GM23338 (cell line): ENCODE measurements at regions not wholly inside any gene's neighbourhood (a gene's known extent, or its start where the extent isn't known, plus 50 kb on each side); places are given as distances from the start of the nearest gene placed in this dataset.

Source experiments
- ATAC-seq: fragments of 200-7000 bp; cut with Tn5 transposase; 3 replicates; pipeline ENCODE4 v1.9.1; 2020
- DNase-seq: peaks from one replicate; pipeline ENCODE4 v3.0.0-alpha.2; 2015; ENCODE audit warnings: low spot score
- H2AFZ ChIP-seq: fragments of 200-600 bp; sonication (generic); 2 replicates; pipeline ENCODE4 v1.8.0; 2016; ENCODE audit warnings: antibody characterized with exemption, mild to moderate bottlenecking, moderate library complexity
- H3F3A ChIP-seq: fragments of 200-600 bp; sonication (generic); replicated peaks from 2 replicates; pipeline ENCODE4 v1.8.0; 2017; ENCODE audit warnings: antibody characterized with exemption, mixed run types, low read depth
- H3K27ac ChIP-seq: fragments of 200-600 bp; sonication (generic); 2 replicates; pipeline ENCODE4 v1.6.1; 2016; ENCODE audit warnings: low read depth
- H3K27me3 ChIP-seq: fragments of 200-600 bp; sonication (generic); 2 replicates; pipeline ENCODE4 v1.8.0; 2016; ENCODE audit warnings: mild to moderate bottlenecking, mixed run types, moderate library complexity; ENCODE audit not compliant: insufficient read depth
- H3K36me3 ChIP-seq: fragments of 200-600 bp; sonication (generic); 2 replicates; pipeline ENCODE4 v1.8.0; 2016; ENCODE audit warnings: mild to moderate bottlenecking; ENCODE audit not compliant: insufficient read depth
- H3K4me1 ChIP-seq: fragments of 200-600 bp; sonication (generic); 2 replicates; pipeline ENCODE4 v1.8.0; 2016; ENCODE audit warnings: mild to moderate bottlenecking, moderate library complexity; ENCODE audit not compliant: insufficient read depth
- H3K4me2 ChIP-seq: fragments of 200-600 bp; sonication (generic); 2 replicates; pipeline ENCODE4 v1.7.1; 2017; ENCODE audit warnings: mixed run types
- H3K4me3 ChIP-seq: fragments of 200-600 bp; sonication (generic); 2 replicates; pipeline ENCODE4 v1.6.1; 2016; ENCODE audit warnings: mixed run types
- H3K79me2 ChIP-seq: fragments of 200-600 bp; sonication (generic); replicated peaks from 2 replicates; pipeline ENCODE4 v1.8.0; 2017; ENCODE audit warnings: mild to moderate bottlenecking; ENCODE audit not compliant: insufficient read depth
- H3K9me2 ChIP-seq: fragments of 200-600 bp; sonication (generic); 2 replicates; pipeline ENCODE4 v1.8.0; 2017; ENCODE audit not compliant: insufficient read depth
- H4K20me1 ChIP-seq: fragments of 200-600 bp; sonication (generic); replicated peaks from 2 replicates; pipeline ENCODE4 v1.8.0; 2017; ENCODE audit warnings: mild to moderate bottlenecking; ENCODE audit not compliant: insufficient read depth
- H3K27ac Mint-ChIP-seq: 2 replicates; pipeline ENCODE4 v1.8.0; 2020; ENCODE audit warnings: inconsistent platforms, mild to moderate bottlenecking, moderate library complexity, mixed read lengths
- H3K27me3 Mint-ChIP-seq: 3 replicates; pipeline ENCODE4 v1.8.0; 2022; ENCODE audit warnings: low read depth, mild to moderate bottlenecking, moderate library complexity, mixed read lengths, inconsistent platforms; ENCODE audit not compliant: insufficient read depth, poor library complexity
- H3K36me3 Mint-ChIP-seq: 3 replicates; pipeline ENCODE4 v1.8.0; 2021; ENCODE audit warnings: low read depth, mild to moderate bottlenecking, inconsistent platforms, moderate library complexity, mixed read lengths
- H3K4me1 Mint-ChIP-seq: 3 replicates; pipeline ENCODE4 v1.8.0; 2020; ENCODE audit warnings: mild to moderate bottlenecking, inconsistent platforms, mixed read lengths
- H3K4me3 Mint-ChIP-seq: 3 replicates; pipeline ENCODE4 v1.8.0; 2021; ENCODE audit warnings: moderate library complexity, mild to moderate bottlenecking, inconsistent platforms, mixed read lengths
- H3K9me3 Mint-ChIP-seq: 3 replicates; pipeline ENCODE4 v1.8.0; 2020; ENCODE audit warnings: moderate library complexity, mild to moderate bottlenecking, inconsistent platforms, mixed read lengths
- CREB1 ChIP-seq: fragments of 250-450 bp; sonication (Bioruptor Pico); IDR thresholded peaks from 2 replicates; pipeline ENCODE4 v1.5.0; 2020; ENCODE audit warnings: low read depth, mild to moderate bottlenecking, moderate library complexity
- CTCF ChIP-seq, 2 experiments: fragments of 200-600 bp in 1 of 2; sonication (generic) in 1 of 2; conservative IDR thresholded peaks; 2 replicates each; pipeline versions ENCODE4 v1.5.1 to v1.6.1; 2016 to 2017; ENCODE audit warnings: antibody characterized with exemption in 2 of 2, low read depth in 2 of 2, mild to moderate bottlenecking in 2 of 2, moderate library complexity in 1 of 2
- EZH2 ChIP-seq: fragments of 200-600 bp; sonication (generic); IDR thresholded peaks from one replicate; pipeline ENCODE4 v1.8.0; 2017; ENCODE audit warnings: antibody characterized with exemption, mild to moderate bottlenecking, low read depth; ENCODE audit not compliant: unreplicated experiment
- EZH2phosphoT487 ChIP-seq: fragments of 200-600 bp; sonication (generic); IDR thresholded peaks from one replicate; pipeline ENCODE4 v1.8.1; 2018; ENCODE audit warnings: antibody characterized with exemption; ENCODE audit not compliant: unreplicated experiment
- JUNB ChIP-seq: IDR thresholded peaks from one replicate; pipeline ENCODE4 v1.6.1; 2016; ENCODE audit warnings: antibody characterized with exemption; ENCODE audit not compliant: unreplicated experiment
- STAT1 ChIP-seq: IDR thresholded peaks from one replicate; pipeline ENCODE4 v1.6.1; 2016; ENCODE audit warnings: antibody characterized with exemption; ENCODE audit not compliant: unreplicated experiment
- ZNF114 ChIP-seq: fragments of 250-450 bp; sonication (Bioruptor Pico); IDR thresholded peaks from 2 replicates; pipeline ENCODE4 v1.5.0; 2020; ENCODE audit warnings: mild to moderate bottlenecking, moderate library complexity
- ZNF331 ChIP-seq: fragments of 250-450 bp; sonication (Bioruptor Pico); IDR thresholded peaks from 2 replicates; pipeline ENCODE4 v1.5.0; 2020; ENCODE audit warnings: low read depth, mild to moderate bottlenecking, moderate library complexity
- TF ChIP-seq, protein P1 (sequence below): IDR thresholded peaks from 2 replicates; pipeline ENCODE4 v1.6.1; 2016; ENCODE audit warnings: antibody characterized with exemption
- TF ChIP-seq, protein P2 (sequence below): IDR thresholded peaks from one replicate; pipeline ENCODE4 v1.6.1; 2018; ENCODE audit warnings: antibody characterized with exemption; ENCODE audit not compliant: unreplicated experiment

- TF ChIP-seq CTCF (conservative IDR thresholded peaks at IDR 0.05; ENCODE audit: low read depth in 2 of 2) (no peak), EZH2phosphoT487 (no peak), JUNB (no peak), ZNF331 (CRISPR knock-in tag) (no peak), EZH2 (no peak), CREB1 (no peak), ZNF114 (CRISPR knock-in tag) (no peak)
These were observed 313.4 kb upstream of the MOCS1 start (continued) for GRCh38 chr6:40247516-40248115.

- Histone ChIP-seq H3K4me3 (no peak overlapping the region), H3K36me3 (no peaks in the 10 kb centered on the region), H3K4me1 (no peaks in the 10 kb centered on the region), H3K79me2 (no peaks in the 10 kb centered on the region), H3K27ac (no peak overlapping the region), H3F3A (no peaks in the 10 kb centered on the region), H2AFZ (no peak overlapping the region), H3K27me3 (no peaks in the 10 kb centered on the region), H3K4me2 (no peak overlapping the region), H3K9me2 (no peaks in the 10 kb centered on the region), H4K20me1 (no peaks in the 10 kb centered on the region)
- TF ChIP-seq CREB1 (no peak), ZNF114 (CRISPR knock-in tag) (no peak)
- TF ChIP-seq, protein P1, sequence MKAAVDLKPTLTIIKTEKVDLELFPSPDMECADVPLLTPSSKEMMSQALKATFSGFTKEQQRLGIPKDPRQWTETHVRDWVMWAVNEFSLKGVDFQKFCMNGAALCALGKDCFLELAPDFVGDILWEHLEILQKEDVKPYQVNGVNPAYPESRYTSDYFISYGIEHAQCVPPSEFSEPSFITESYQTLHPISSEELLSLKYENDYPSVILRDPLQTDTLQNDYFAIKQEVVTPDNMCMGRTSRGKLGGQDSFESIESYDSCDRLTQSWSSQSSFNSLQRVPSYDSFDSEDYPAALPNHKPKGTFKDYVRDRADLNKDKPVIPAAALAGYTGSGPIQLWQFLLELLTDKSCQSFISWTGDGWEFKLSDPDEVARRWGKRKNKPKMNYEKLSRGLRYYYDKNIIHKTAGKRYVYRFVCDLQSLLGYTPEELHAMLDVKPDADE: no peak
- DNase-seq: no peak
- peaks cover 2% of the 10 kb centered on the region for H3K27me3 Mint-ChIP-seq
- no peak overlapping the region for H3K4me3 Mint-ChIP-seq
- no peaks in the 10 kb centered on the region for H3K36me3 Mint-ChIP-seq
- no peak for ATAC-seq
- H3K27ac Mint-ChIP-seq: no peak overlapping the region
- H3K9me3 Mint-ChIP-seq: peaks cover 11% of the 10 kb centered on the region; the same call in 2 of the 3 replicates
- H3K4me1 Mint-ChIP-seq: no peaks in the 10 kb centered on the region; the same call in 2 of the 3 replicates
These were observed 310.4 kb upstream of the MOCS1 start for GRCh38 chr6:40244699-40245098.

DNA sequence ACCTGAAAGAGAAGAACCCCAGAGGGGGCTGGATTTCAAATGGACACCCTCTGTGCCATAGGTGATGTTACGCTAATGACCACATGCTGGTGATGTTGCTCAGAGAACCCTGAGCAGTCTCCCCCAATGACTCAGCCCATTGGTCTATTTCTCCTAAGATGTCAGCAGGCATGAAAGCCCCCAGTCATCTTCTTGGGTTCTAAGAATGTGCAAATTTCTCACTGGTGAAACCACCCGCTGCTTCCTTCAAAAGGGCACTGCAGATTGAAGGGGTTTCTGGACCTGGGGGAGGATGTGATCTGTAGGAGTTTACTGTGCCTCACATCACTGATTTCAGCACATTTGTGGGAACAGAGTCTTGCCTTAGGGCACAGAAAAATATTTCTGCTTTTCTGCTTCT lies 298.4 kb upstream of the MOCS1 start:
- H3K27ac ChIP-seq: no peak overlapping the region
- H3K27me3 Mint-ChIP-seq: peaks cover 6% of the 10 kb centered on the region
- H3K27ac Mint-ChIP-seq: no peak overlapping the region
- ATAC-seq (peak; percentile 69), DNase-seq (no peak)
- H3K4me1 Mint-ChIP-seq: peaks cover 10% of the 10 kb centered on the region
- no peaks in the 10 kb centered on the region for H3K79me2 ChIP-seq
- H4K20me1 ChIP-seq: no peaks in the 10 kb centered on the region
- H3K9me3 Mint-ChIP-seq: peaks cover 4% of the 10 kb centered on the region
- H3K4me1 ChIP-seq: no peaks in the 10 kb centered on the region
- H3K4me2 ChIP-seq: no peak overlapping the region
- H2AFZ ChIP-seq: no peak overlapping the region
- H3K9me2 ChIP-seq: peaks cover 27% of the 10 kb centered on the region
- H3K36me3 Mint-ChIP-seq: peaks cover 9% of the 10 kb centered on the region
- no peaks in the 10 kb centered on the region for H3K36me3 ChIP-seq
- H3K4me3 Mint-ChIP-seq: no peak overlapping the region
- H3K4me3 ChIP-seq: no peak overlapping the region
- H3F3A ChIP-seq: no peaks in the 10 kb centered on the region
- H3K27me3 ChIP-seq: no peaks in the 10 kb centered on the region
- TF ChIP-seq STAT1 (no peak), EZH2phosphoT487 (no peak), EZH2 (no peak), CTCF (conservative IDR thresholded peaks at IDR 0.05; ENCODE audit: low read depth in 2 of 2) (no peak), ZNF331 (CRISPR knock-in tag) (no peak)
- TF ChIP-seq, protein P2, sequence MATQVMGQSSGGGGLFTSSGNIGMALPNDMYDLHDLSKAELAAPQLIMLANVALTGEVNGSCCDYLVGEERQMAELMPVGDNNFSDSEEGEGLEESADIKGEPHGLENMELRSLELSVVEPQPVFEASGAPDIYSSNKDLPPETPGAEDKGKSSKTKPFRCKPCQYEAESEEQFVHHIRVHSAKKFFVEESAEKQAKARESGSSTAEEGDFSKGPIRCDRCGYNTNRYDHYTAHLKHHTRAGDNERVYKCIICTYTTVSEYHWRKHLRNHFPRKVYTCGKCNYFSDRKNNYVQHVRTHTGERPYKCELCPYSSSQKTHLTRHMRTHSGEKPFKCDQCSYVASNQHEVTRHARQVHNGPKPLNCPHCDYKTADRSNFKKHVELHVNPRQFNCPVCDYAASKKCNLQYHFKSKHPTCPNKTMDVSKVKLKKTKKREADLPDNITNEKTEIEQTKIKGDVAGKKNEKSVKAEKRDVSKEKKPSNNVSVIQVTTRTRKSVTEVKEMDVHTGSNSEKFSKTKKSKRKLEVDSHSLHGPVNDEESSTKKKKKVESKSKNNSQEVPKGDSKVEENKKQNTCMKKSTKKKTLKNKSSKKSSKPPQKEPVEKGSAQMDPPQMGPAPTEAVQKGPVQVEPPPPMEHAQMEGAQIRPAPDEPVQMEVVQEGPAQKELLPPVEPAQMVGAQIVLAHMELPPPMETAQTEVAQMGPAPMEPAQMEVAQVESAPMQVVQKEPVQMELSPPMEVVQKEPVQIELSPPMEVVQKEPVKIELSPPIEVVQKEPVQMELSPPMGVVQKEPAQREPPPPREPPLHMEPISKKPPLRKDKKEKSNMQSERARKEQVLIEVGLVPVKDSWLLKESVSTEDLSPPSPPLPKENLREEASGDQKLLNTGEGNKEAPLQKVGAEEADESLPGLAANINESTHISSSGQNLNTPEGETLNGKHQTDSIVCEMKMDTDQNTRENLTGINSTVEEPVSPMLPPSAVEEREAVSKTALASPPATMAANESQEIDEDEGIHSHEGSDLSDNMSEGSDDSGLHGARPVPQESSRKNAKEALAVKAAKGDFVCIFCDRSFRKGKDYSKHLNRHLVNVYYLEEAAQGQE: no peak
